NCI-H1092 (cell line): ENCODE measurements at regions not wholly inside any gene's neighbourhood (a gene's known extent, or its start where the extent isn't known, plus 50 kb on each side); places are given as distances from the start of the nearest gene placed in this dataset.

Experiments used
- DNase-seq: peaks from one replicate; lab custom pipeline; 2025; lab: John Stamatoyannopoulos, UW

GRCh38 chr1:81699234-81699633, 101.5 kb upstream of the ADGRL2 start:
- DNase-seq = no peak

DNA sequence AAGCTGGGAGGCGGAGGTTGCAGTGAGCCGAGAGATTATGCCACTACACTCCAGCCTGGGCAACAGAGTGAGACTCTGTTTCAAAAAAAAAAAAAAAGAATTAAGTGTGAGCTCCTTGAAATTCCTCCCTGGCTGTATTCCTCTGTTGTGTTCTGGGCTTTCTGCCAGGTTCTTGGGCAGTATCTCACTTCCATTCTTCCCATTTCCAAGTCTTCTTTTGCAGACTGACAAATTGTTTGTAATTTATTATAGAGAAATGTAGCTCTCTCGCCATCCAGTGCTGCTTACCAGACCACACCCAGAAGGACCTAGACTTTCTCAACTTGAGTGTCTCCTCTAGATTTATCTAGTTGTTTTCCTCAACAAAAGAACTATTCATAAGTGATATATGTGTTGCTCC, 105.0 kb upstream of the ADGRL2 start:
- DNase-seq = no peak

- no peak for DNase-seq
These were observed 107.4 kb upstream of the ADGRL2 start for GRCh38 chr1:81693316-81693715.

GRCh38 chr1:81690676-81691453, 109.9 kb upstream of the ADGRL2 start:
- no peak for DNase-seq

GRCh38 chr1:81689531-81689941, 111.2 kb upstream of the ADGRL2 start:
- DNase-seq = no peak

- DNase-seq = no peak
These were observed 118.2 kb upstream of the ADGRL2 start for GRCh38 chr1:81682490-81682889.

- no peak for DNase-seq
These were observed 119.0 kb upstream of the ADGRL2 start for GRCh38 chr1:81681601-81682266.

GRCh38 chr1:81681114-81681513, 119.6 kb upstream of the ADGRL2 start:
- DNase-seq = no peak

DNA sequence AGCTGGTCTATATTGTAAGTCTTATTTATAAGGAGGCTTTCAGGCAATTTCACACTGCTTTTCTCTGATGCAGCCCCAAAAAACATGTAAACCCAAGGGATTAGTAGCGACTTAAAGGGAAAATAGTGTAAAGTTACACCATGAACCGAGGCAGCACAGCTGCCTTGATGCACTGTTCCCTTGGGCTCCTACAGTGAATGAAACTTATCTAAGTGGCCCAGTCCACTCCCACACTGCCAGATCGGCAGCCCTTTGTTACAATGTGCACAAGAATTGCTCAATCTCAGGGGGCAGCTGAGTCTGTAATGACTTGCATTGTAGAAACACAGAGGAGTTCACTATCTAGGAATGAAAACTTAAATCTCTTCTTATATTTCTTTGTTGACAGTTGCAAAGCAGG, 120.8 kb upstream of the ADGRL2 start:
- DNase-seq = no peak

DNA sequence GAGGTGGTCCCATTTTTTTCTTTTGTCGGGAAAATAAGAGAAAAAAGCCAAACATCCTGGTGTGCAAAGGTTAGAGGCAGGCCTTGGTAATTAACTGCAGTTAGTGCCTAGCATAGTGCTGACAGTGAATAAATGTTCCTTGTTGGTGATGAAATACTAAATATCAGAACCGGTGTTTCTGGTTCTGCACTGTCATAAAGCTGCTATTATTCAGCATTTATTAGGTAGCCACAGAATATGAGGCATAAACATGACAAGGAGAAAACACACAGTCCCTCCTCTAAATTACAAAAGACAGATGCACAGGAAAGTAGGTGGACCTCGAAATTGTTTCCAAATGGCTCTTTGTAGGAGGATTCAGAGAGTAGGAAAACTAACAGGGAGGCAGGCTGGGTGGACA, 122.0 kb upstream of the ADGRL2 start:
- no peak for DNase-seq

- no peak for DNase-seq
These were observed 128.0 kb upstream of the ADGRL2 start for GRCh38 chr1:81672766-81673165.

DNA sequence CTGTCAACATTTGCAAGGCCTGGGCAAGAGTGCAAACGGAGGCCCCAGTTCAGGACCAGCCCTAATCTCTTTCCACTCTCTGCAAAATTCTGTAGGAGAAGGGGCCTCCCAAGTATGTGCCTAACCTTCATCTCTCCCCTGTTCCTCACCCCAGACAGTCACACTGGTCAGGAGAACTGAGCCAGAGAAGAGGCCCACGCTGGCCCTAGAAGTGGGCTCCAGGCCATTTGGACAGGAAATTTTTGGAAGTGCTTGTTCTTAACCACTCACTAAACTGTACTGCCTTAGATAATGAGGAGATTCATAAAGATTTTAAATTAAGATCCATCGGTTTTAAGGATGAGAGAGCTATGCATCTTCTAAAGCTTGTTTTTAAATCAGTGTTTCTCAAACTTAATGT, 129.7 kb upstream of the ADGRL2 start:
- no peak for DNase-seq

DNA sequence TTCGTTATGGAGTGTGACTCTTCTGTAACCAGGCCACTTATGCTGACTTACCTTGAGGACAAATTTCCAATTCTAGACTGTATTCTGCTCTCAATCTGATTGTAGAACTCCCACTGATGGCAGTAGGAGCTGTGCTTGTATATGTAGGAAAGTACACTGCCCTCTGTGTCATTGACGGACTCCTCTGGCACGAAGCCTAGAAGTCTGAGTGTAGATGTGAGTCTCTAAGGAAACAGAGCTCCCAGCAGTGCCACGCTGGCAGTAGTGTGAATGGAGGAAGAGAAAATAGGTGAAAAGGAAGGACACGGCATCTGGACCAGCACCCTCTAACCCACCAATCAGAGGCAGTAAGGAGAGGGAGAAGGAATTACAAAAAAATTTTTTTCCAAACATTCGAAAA, 130.4 kb upstream of the ADGRL2 start:
- DNase-seq = peak; percentile 63

DNA sequence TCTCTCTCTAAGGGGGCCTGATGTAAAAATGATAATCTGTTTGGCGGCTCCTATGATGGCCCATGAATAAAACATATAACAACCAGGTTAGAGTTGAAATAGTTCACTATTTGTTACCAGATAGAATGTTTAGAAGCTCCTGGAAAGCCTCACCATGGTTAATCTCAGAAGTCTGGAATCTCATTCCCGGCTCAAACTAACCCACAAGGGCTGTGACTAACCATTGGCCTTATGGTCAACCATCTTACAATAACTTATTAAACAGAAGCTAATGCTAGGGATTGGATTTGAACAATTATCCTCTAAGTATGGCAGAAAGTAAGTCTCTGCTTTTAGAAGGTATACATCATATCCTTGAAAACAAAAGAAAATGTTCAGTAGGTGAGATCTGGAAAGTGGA, 134.1 kb upstream of the ADGRL2 start:
- no peak for DNase-seq

- DNase-seq = no peak
These were observed 136.4 kb upstream of the ADGRL2 start for GRCh38 chr1:81664341-81664740.

DNA sequence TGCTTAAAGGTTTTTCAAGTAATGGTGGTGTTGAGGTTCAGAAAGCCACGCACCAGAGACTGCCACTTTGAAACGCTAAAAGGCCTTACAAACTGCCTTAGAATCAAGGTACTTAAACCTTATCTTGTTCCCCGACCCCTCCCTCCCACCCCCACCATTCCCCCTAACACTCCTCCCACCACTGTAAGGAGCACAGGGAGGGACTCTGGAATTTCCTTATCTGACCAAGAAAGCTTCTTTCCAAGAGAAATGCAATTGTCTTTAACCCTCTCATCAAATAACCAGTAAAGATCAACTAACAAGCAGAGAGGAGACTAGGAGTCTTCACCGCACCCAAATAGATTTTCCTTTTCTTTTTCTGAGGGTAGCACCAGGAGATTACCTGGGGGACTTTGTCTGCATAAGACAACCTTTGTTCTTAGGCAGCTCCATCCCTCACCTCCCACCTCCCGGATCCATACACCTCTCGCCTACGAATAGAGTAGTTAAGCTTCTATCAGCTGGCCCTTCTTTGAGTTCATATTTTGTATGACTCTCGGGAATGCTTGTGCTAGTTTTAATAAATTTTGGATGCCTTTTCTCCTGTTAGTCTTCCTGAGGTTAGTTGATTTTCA, 137.7 kb upstream of the ADGRL2 start:
- DNase-seq = no peak

DNA sequence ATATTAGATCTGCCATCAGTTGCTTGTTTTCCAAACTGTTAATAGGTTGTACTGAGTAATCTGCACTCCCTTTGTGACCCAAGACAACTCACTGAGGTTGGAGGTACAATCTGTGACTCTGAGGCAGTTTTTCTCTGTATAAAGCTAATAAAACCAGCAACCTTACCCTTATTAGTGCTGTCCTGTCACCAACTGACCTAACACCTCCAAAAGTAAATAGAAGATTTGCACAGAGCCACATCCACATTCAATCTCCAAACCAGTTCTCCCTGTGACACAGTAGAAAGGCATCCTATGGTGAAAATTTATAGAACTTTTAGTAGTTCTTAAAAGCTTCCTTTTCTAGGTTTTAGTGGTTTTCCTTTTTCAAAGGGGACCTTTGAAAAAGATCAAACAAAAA, 140.4 kb upstream of the ADGRL2 start:
- DNase-seq = no peak

DNA sequence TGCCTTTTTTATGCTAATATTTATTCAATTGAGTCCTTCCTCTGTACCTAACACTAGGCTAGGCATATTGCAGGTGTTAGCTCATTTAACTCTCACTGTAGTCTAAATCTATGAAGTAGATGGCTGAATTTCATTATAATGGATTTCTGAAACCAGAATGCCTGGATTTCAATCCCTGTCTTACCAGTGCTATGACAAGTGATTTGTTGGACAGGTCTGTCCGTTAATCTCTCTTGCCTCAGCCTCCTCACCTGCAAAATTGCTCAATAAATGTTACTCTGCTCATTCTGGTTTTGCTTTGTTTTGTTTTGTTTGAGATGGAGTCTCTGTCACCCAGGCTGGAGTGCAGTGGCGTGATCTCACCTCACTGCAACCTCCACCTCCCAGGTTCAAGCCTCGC, 146.1 kb upstream of the ADGRL2 start:
- DNase-seq = no peak

DNA sequence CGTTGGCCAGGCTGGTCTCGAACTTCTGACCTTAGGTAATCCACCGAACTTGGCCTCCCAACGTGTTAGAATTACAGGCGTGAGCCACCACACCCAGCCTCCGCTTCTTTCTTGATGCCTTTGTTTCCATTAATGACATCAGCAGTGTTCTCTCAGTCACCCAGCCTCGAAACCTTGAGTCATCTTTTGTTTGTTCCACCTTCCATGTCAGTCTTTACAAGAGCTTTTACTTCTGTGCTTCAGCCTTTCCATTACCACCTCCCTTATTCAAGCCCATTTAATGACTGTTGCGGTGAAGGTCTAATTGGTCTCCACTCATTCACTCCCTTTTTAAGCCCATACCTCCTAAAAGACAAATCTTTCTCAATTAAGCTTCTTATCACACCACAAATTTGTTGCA, 146.6 kb upstream of the ADGRL2 start:
- DNase-seq = no peak

DNA sequence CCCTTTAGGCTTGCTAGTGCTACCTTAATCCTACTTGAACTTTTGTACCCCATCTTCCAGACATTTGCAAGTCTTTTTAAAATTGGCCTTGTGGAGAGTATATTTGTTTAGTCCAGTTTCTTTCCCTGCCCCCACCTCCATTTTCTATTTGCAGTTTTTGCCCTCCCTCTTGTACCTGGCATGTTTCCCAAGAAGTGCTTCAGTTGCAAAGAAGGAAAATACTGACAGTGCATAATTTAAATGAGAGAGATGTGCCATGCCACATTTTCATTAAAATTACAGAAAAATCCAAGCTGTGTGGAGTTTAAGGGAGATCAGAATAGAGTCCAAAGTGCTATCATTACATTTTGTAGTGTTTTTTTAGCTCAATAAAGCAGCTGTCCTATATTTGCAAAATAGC, 150.0 kb upstream of the ADGRL2 start:
- DNase-seq = no peak

GRCh38 chr1:81635816-81636215, 164.9 kb upstream of the ADGRL2 start:
- DNase-seq = no peak

DNA sequence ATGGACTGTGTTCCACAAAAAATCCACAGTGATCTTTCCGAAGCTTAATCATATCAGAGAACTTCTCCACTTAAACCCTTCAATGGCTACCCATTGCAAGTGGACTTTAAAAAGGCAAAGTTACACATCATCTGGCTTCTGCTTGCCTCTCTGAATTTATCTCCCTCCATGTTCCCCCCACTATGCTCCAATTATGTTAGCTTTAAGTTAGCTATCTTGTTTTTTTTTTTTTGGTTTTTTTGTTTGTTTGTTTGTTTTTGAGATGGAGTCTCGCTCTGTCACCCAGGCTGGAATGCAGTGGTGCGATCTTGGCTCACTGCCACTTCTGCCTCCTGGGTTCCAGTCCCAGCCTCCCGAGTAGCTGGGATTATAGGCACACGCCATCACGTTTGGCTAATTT, 166.4 kb upstream of the ADGRL2 start:
- no peak for DNase-seq

DNA sequence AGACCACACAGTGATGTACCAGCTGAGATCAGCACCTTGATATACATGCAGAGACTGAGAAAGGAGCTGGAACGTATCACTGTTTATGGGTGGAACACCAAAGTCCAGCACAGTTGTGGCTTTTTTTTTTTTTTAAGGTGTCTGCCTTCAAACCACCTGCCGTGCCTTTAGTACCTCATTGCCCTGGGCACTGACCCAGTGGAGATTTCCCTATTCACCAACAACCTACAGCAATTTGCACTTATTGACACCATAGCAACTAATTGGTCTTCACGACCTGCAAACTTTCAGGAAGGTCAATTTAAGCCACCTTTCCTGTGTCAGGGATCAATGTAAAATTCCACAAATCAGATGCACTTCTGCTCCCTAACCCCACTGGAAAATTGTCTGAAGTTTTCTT, 181.6 kb upstream of the ADGRL2 start:
- DNase-seq = no peak
